Effector memory CD4-positive, alpha-beta T cell (primary cell): ENCODE measurements at regions not wholly inside any gene's neighbourhood (a gene's known extent, or its start where the extent isn't known, plus 50 kb on each side); places are given as distances from the start of the nearest gene placed in this dataset.

Source experiments
- DNase-seq, 3 donors: peaks; one replicate each; pipeline ENCODE4 v3.0.0-alpha.2; 2020
- H3K27ac ChIP-seq: 2 replicates; pipeline ENCODE4 v1.7.0; 2013; ENCODE audit warnings: mild to moderate bottlenecking, low read length, moderate library complexity; ENCODE audit not compliant: insufficient read depth, poor library complexity, severe bottlenecking
- H3K27me3 ChIP-seq: replicated peaks from 2 replicates; pipeline ENCODE4 v1.7.0; 2013; ENCODE audit warnings: mild to moderate bottlenecking, low read length; ENCODE audit not compliant: insufficient read depth, control insufficient read depth, poor library complexity, severe bottlenecking
- H3K36me3 ChIP-seq: 2 replicates; pipeline ENCODE4 v1.7.0; 2013; ENCODE audit warnings: mild to moderate bottlenecking, low read length, moderate library complexity; ENCODE audit not compliant: control insufficient read depth, insufficient read depth
- H3K4me1 ChIP-seq: 2 replicates; pipeline ENCODE4 v1.7.0; 2013; ENCODE audit warnings: low read length, mild to moderate bottlenecking; ENCODE audit not compliant: control insufficient read depth, insufficient read depth, poor library complexity, severe bottlenecking
- H3K4me3 ChIP-seq: 2 replicates; pipeline ENCODE4 v1.7.0; 2013; ENCODE audit warnings: low read length, low read depth, mild to moderate bottlenecking; ENCODE audit not compliant: insufficient read depth, poor library complexity, severe bottlenecking
- H3K9me3 ChIP-seq: 2 replicates; pipeline ENCODE4 v1.7.0; 2013; ENCODE audit warnings: mild to moderate bottlenecking, low read length, moderate library complexity; ENCODE audit not compliant: control insufficient read depth

DNA sequence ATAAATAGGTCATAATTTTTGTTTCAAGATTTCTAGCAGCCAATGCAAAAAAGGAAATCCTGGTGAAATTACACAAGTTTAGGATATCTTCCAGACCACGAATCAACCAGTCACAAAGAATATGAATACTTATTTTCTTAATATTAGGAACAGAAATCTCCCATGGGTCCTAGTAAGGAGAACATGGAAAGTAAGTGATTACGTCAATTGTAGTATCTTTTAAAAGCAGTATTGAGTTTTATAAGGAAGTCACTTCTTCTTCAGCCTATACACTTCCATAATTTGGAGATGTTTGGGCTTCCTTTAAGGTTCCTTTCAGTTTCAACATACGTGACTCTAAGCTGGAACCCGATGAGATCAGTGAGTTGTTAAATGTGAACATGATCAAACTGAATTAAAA, 534.5 kb downstream of the USP25 start:
- Histone ChIP-seq H3K27me3 (no peaks in the 10 kb centered on the region), H3K27ac (no peak overlapping the region)
- no peak for DNase-seq

DNA sequence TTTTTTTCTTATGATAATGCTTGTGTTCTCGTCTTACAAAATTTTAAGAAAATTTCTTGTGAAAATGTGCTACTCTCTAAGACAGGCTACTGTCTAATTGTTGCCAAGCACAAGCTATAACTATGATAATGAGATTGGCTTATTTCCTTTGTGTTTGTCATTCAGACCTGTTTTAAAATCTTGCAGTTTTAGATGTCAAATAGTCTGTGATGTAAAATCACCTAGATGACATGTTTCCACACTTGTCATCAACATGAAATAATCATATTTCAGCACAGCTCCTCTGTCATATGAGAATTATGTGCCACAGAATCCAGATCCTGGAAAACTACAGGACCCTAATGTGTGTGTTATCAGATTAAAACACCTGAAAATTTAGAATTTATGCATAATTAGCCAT, 539.7 kb downstream of the USP25 start:
- Histone ChIP-seq H3K36me3 (no peaks in the 10 kb centered on the region), H3K27ac (no peak overlapping the region), H3K9me3 (no peaks in the 10 kb centered on the region), H3K4me1 (no peaks in the 10 kb centered on the region), H3K4me3 (no peak overlapping the region), H3K27me3 (no peaks in the 10 kb centered on the region)
- DNase-seq, result no peak

More for the DNA sequence above, 534.5 kb downstream of the USP25 start:
- Histone ChIP-seq H3K4me3 (no peak overlapping the region), H3K36me3 (no peaks in the 10 kb centered on the region), H3K4me1 (no peaks in the 10 kb centered on the region), H3K9me3 (no peaks in the 10 kb centered on the region)

DNA sequence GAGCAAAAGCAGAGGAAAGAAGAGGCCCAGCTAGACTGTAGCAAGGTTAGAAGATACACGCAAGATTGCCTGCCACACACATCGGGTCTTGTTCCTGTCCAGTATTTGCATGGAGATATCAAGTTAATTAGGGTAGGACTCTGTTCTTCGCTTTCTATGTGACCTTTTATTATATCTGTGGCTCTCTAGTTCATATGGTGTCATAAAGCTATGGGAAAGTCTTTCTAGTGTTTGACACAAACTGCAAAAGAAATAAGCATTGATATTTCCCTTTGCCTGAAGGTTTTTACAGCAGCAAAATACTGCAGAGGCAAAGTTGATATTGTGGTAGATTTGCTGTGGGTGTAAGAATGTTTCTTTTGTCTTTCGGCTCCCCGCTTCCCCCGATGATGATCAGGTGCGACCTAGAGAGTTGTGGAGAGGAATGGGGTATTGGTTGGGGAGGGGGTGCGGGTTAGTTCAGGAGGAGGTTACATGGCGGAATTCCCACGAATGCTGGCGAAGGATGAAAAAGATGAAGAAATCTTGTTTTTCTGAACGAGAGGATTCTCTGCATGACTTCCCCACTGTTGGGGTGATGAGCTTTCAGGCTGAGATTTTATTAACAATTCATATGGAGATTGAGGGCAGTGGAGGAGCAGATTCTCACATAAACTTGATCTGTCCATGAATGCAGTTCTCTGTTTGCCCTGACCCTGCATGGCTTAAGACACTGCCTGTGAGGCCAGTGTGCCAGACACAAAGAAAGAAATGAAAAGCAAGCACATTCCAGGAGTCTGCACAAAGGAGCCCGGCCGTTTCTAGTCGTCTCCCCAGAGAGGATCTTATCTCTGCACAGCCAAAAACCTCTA, 550.2 kb downstream of the USP25 start:
- Histone ChIP-seq H3K27ac (no peak overlapping the region), H3K4me1 (no peaks in the 10 kb centered on the region), H3K27me3 (no peaks in the 10 kb centered on the region), H3K9me3 (no peaks in the 10 kb centered on the region), H3K4me3 (no peak overlapping the region), H3K36me3 (no peaks in the 10 kb centered on the region)
- DNase-seq, result no peak

DNA sequence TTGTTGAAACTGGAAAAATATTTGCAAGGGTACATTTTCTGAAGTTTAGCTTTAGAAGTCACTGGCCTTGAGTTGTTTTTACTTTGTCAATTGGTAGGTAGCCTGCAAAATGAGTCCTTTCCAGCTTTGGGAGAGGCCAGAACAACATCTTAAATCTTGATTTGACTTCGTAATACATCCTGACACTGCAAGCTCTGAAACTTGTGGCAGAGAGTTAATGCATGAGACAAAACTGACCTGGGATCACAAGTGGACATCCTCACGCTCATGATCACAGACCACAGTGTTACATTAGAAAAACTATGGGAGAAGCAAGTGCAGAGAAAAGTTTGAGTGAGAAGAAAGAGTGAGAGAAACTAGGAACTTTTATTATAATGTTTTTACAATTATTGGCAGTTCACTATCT, 550.9 kb downstream of the USP25 start:
- Histone ChIP-seq H3K9me3 (no peaks in the 10 kb centered on the region), H3K4me1 (no peaks in the 10 kb centered on the region), H3K36me3 (no peaks in the 10 kb centered on the region), H3K27me3 (no peaks in the 10 kb centered on the region), H3K27ac (no peak overlapping the region), H3K4me3 (no peak overlapping the region)
- no peak for DNase-seq

DNA sequence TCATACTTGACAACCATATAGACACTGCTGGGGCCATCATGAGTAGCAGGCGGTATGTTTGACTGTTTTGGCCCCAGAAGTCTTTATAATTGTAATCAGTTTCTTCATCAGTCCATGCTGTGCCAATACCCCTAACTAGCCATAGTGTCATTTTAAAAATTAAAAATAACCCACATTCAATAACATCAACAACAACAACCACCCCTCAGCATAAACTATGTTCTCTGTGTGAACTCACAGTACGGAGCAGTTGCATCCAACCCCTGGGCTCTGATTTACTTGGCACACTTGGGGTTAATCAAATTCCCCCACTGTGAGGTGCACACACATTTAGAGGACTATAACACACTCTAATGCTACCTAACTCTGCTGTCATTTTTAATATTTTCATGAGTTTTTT, 553.7 kb downstream of the USP25 start:
- Histone ChIP-seq H3K4me1 (no peaks in the 10 kb centered on the region), H3K27me3 (no peaks in the 10 kb centered on the region)
- no peak for DNase-seq

DNA sequence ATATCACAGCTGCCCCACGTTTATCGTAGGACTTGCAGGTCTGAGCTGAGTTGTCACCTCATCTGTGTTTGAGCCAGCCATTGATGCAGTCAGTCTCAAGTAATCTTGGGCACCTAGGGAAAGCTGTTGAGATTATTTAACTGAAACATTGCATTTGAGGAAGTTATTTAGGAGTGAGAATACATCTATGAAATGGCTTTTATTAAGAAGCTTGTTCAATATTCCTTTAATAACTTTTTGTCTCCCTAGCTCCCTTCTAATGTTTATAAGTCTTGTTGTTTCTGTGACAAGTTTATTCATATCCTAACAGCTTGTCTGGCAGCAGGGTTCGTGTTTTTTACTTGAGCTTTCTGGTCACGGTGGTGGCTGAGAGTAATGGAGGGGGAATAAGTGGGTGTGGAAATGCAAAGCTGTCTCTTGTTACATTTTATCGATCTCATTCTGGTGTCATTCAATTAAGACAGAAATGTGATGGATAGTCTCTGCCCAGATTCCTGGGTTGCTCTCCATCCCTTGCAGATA, 555.9 kb downstream of the USP25 start:
- Histone ChIP-seq H3K36me3 (no peaks in the 10 kb centered on the region), H3K9me3 (no peaks in the 10 kb centered on the region), H3K27me3 (no peaks in the 10 kb centered on the region), H3K4me1 (no peaks in the 10 kb centered on the region), H3K27ac (no peak overlapping the region), H3K4me3 (no peak overlapping the region)
- DNase-seq, result no peak

More for the DNA sequence above, 553.7 kb downstream of the USP25 start:
- no peaks in the 10 kb centered on the region for H3K36me3 ChIP-seq
- H3K27ac ChIP-seq, result no peak overlapping the region
- H3K9me3 ChIP-seq, result no peaks in the 10 kb centered on the region
- H3K4me3 ChIP-seq, result no peak overlapping the region

DNA sequence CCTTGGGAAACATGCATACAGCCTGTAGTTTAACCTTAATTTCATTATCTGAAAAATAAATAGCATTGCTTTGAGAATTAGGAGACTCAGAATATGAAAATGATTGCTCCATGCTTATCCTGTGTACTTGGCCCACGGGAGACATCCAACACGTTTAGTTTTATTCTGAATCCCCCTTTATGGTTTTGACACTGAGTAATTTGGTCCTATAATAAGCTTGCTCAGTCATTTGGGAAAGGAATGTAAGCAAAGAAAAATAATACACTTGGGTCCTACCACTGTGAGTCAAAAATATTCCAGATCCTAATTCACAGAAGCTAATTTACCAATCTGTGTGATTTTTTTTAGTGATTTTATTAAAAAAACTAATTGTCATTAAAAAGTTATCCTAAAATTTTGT, 557.3 kb downstream of the USP25 start:
- Histone ChIP-seq H3K27ac (no peak overlapping the region), H3K4me1 (no peaks in the 10 kb centered on the region), H3K27me3 (no peaks in the 10 kb centered on the region), H3K36me3 (no peaks in the 10 kb centered on the region), H3K9me3 (no peaks in the 10 kb centered on the region), H3K4me3 (no peak overlapping the region)
- DNase-seq, result no peak

DNA sequence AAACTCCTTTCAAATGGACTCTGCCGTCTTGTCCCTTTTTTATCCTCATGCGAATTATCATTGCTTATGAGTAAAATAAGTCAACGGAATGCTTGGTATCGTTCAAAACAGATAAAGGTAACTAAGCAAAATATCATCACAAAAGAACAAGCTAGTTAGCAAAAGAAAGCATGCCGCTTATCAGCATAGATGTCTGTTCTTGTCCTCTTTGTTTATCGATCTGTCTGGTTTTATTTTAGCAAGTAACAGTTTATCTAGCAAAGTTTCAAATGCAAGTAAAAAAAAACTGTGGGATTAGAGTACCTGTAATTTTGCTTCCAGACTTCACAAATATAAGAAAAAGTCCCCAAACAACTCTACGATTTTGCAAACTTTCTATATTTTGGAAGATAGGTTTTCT, 561.5 kb downstream of the USP25 start:
- Histone ChIP-seq H3K4me1 (no peaks in the 10 kb centered on the region), H3K9me3 (no peaks in the 10 kb centered on the region), H3K4me3 (no peak overlapping the region), H3K27ac (no peak overlapping the region), H3K27me3 (no peaks in the 10 kb centered on the region), H3K36me3 (no peaks in the 10 kb centered on the region)
- DNase-seq, result no peak

DNA sequence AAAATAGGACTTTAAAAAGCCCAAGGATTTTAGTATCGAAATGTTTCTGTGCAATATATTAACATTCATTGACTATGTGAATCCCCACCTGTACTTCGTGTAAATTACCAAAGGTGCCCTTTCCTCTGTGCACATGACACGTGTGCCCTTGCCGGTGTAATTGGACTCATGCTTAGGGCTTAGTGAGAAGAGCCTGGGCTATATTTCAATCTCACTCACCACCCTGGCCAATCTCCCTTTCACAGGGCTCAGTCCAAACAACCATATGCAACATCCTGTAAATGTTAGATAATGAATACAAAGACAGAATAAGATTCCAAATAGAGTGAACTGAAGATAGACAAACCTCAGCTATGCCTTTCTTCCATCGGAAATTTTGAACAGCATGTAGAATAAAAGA, 564.3 kb downstream of the USP25 start:
- Histone ChIP-seq H3K27ac (no peak overlapping the region), H3K4me1 (no peaks in the 10 kb centered on the region), H3K4me3 (no peak overlapping the region), H3K36me3 (no peaks in the 10 kb centered on the region), H3K27me3 (no peaks in the 10 kb centered on the region), H3K9me3 (no peaks in the 10 kb centered on the region)
- DNase-seq, result no peak

DNA sequence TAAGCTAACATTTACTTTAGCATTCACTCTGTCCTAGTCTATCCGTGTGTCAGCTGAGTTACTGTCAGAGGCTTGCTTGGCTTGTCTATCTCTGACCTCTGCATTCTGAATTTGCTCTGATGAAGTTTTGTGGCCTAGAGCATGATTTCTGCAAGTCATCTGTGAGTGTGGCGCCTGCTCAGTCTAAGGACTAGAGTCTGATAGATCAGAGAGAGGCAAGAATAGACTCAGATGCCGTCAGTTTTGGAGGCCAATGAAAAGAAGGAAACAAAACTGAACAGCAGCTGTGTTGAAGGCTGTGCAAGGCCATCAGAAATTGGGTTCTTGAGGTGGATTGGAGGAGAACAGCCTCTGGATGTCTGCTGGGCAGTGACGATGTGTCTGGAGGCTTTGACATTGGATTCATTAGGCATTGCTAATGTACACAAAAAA, 573.1 kb downstream of the USP25 start:
- no peak overlapping the region for H3K27ac ChIP-seq
- no peak for DNase-seq
- H3K4me1 ChIP-seq, result no peaks in the 10 kb centered on the region
- no peak overlapping the region for H3K4me3 ChIP-seq
- no peaks in the 10 kb centered on the region for H3K9me3 ChIP-seq
- H3K27me3 ChIP-seq, result no peaks in the 10 kb centered on the region
- H3K36me3 ChIP-seq, result no peaks in the 10 kb centered on the region
